VCaP (cell line): ENCODE measurements at regions not wholly inside any gene's neighbourhood (a gene's known extent, or its start where the extent isn't known, plus 50 kb on each side); places are given as distances from the start of the nearest gene placed in this dataset.

ENCODE experiments used
- H3K27ac ChIP-seq: fragments of 450-650 bp; 2 replicates; pipeline ENCODE4 v1.5.1; 2017
- CTCF ChIP-seq: fragments of 450-650 bp; conservative IDR thresholded peaks from 2 replicates; pipeline ENCODE4 v1.5.1; 2017; ENCODE audit warnings: mild to moderate bottlenecking, moderate library complexity

DNA sequence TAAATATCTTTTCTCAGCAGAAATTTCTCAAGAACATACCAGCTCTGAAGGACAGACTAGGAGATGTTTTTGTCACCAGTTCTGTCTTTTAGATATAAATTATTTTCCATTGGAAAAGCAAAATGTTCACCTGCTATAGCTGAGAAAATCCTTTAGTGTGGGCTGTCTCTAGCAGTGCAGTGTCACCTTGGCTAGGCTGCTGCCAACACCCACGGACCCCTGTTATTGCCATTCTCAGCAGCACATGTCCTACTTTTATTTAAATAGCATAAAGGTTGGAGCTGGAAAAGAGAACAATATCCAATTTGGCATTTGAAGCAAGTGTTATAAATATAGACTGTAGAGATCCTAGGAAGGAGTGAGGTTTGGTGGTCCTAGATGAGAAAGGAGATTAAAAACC is 156.4 kb downstream of the TPH2 start:
- no peak overlapping the region for H3K27ac ChIP-seq
- no peak for TF ChIP-seq CTCF

DNA sequence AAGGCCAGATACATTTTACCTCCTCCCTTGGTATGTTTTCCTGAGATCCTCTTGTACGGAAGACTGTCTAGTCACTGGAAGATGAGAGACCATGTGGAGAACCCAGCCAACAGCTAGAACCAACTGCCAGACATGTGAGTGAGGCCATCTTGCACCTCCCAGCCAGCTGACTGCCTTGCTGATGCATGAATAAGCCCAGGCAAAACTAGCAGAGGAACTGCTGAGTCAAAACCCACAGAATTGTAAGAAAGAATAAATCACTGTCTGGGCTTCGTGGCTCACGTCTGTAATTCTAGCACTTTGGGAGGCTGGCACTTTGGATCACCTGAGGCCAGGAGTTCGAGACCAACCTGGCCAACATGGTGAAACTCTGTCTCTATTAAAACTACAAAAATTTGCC is 160.0 kb downstream of the TPH2 start:
- H3K27ac ChIP-seq: no peak overlapping the region
- TF ChIP-seq CTCF: no peak

DNA sequence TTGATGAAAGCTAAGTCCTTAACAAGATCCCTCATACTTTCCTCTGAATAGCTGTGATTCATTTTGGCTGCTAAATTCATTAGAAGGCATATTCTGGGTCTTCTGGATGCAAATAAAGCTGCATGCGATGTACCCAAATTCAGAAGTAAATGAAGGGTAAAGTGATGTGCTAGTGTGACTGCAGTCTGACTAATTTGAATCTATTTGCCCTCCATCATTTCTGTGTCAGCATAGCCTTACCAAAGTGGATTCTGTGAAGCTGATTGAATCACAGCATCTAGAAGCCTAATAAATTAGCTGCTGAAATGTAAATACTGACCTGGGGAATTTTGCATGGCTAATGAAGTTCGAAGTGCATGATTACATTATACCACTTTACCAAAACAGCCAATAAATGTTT is 162.2 kb downstream of the TPH2 start:
- no peak for TF ChIP-seq CTCF
- H3K27ac ChIP-seq: no peak overlapping the region

DNA sequence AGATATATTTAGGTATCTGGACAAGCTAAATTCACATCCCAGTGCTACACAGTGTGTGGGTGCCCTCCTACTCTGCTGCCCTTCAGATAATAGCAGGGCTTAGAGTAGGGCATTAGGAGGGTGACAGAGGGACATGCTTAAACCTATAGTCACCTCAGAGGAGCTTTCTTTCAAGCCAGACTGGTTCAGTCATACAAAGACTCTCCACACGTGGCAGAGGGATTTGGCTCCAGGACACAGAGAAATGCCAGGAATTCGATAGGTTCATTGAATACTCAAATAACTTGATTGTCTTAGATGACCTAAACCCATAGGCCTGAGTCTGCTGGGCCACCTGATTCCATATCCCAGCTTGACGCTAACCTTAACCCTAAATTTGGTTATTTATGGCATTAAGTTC is 163.5 kb downstream of the TPH2 start:
- no peak for TF ChIP-seq CTCF
- H3K27ac ChIP-seq: no peak overlapping the region

DNA sequence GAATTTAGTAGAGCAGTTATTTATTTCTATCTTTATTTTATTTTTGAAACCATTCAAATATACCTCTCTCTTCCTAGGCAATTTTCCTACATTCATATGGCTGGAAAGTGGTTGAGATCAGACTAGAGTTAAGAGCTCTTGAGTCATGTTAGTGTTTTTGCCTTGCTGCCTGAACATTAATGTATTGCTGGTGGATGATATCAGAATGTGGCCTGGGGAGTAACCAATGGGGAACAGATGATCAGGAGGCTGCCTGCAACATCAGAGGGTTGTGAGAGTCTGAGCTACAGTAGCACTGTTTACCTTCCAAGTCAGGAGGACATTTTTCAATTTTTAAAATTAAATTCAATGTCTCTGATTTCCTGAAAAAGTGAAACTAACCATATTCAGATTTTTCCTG is 166.3 kb upstream of the TRHDE start:
- no peak for TF ChIP-seq CTCF
- no peak overlapping the region for H3K27ac ChIP-seq

GRCh38 chr12:72110937-72111650 is 161.1 kb upstream of the TRHDE start:
- H3K27ac ChIP-seq: no peak overlapping the region
- no peak for TF ChIP-seq CTCF

DNA sequence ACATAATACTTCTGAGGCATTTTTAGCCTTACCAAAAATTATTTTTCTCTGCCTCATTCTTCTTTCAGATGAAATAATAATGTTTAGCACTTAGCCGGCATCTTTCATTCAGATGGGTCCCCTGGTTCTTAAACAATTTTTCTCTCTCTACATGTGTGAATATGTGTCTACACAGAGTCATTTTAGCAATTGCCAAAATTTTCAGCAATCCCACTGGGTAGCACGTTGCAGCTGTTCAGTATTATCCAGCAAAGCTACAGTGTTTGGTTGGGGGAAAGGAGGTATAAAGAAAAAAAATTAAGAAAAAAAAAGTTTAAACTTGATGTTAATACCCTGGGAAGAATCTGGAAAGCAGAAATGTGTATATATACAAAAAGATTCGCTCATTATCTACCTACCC is 160.5 kb upstream of the TRHDE start:
- H3K27ac ChIP-seq: no peak overlapping the region
- TF ChIP-seq CTCF: no peak
